GM12878 (cell line): ENCODE measurements at regions not wholly inside any gene's neighbourhood (a gene's known extent, or its start where the extent isn't known, plus 50 kb on each side); places are given as distances from the start of the nearest gene placed in this dataset.

ENCODE experiments used
- ATAC-seq: fragments of 200-7000 bp; cut with Tn5 transposase; 3 replicates; pipeline ENCODE4 v1.9.1; 2020; ENCODE audit warnings: mild to moderate bottlenecking, moderate library complexity
- BruUV-seq: library from RNA; stranded (reverse); fragments of 400-500 nt; replicated peaks from 2 replicates; lab custom pipeline; 2021; lab: Mats Ljungman, UMichigan
- CTCF ChIA-PET: fragments of 300-600 bp; sonication (Branson Sonifier 250); formaldehyde crosslinking; extraction: SDS; loops from one replicate; lab custom pipeline; 2021; ENCODE audit warnings: inconsistent platforms; lab: Yijun Ruan, JAX
- POLR2A ChIA-PET: fragments of 350-600 bp; formaldehyde crosslinking; extraction: SDS; loops from one replicate; lab custom pipeline; 2021; ENCODE audit warnings: inconsistent platforms; lab: Charles Lee
- RAD21 ChIA-PET: fragments of 300-600 bp; sonication (Branson Sonifier 250); formaldehyde crosslinking; loops from one replicate; lab custom pipeline; 2023; ENCODE audit warnings: antibody characterized with exemption; ENCODE audit not compliant: unreplicated experiment; lab: Charles Lee
- SMC1A ChIA-PET: fragments of 300-600 bp; sonication (Branson Sonifier 250); formaldehyde crosslinking; loops from one replicate; lab custom pipeline; 2023; ENCODE audit not compliant: unreplicated experiment, uncharacterized antibody; lab: Charles Lee
- DNase-seq: peaks from one replicate; pipeline ENCODE4 v3.0.0-alpha.2; 2011; ENCODE audit warnings: low read depth, low spot score
- FAIRE-seq: peaks from 3 replicates; lab custom pipeline; 2011; peaks lifted over from hg19 to GRCh38; lab: Jason Lieb, UNC
- H2AFZ ChIP-seq: 2 replicates; pipeline ENCODE4 v1.6.0; 2011; ENCODE audit warnings: low read depth, low read length, control low read depth; ENCODE audit not compliant: control insufficient read depth
- H3K27ac ChIP-seq: 2 replicates; pipeline ENCODE4 v1.5.1; 2011; ENCODE audit warnings: control low read depth; ENCODE audit not compliant: control insufficient read depth, insufficient read depth
- H3K27me3 ChIP-seq, 2 experiments: replicated peaks in 1 of 2; 2 replicates each; pipeline versions ENCODE4 v1.6.0 to v1.6.1; 2011; ENCODE audit warnings: low read length in 1 of 2; ENCODE audit not compliant: control insufficient read depth in 2 of 2, insufficient read depth in 2 of 2
- H3K36me3 ChIP-seq, 2 experiments: 2 replicates each; pipeline ENCODE4 v1.5.1; 2011; ENCODE audit warnings: low read length in 1 of 2; ENCODE audit not compliant: control insufficient read depth in 2 of 2, insufficient read depth in 2 of 2
- H3K4me1 ChIP-seq: 2 replicates; pipeline ENCODE4 v1.6.1; 2011; ENCODE audit warnings: mild to moderate bottlenecking, low read length, moderate library complexity, mixed read lengths; ENCODE audit not compliant: control insufficient read depth, insufficient read depth
- H3K4me2 ChIP-seq: 2 replicates; pipeline ENCODE4 v1.6.0; 2011; ENCODE audit warnings: control low read depth; ENCODE audit not compliant: control insufficient read depth, insufficient read depth
- H3K4me3 ChIP-seq: fragments of 200-600 bp; sonication (generic); 2 replicates; pipeline ENCODE4 v1.5.1; 2016
- H3K79me2 ChIP-seq: 2 replicates; pipeline ENCODE4 v1.6.0; 2011; ENCODE audit warnings: low read length; ENCODE audit not compliant: control insufficient read depth, insufficient read depth
- H3K9ac ChIP-seq: 2 replicates; pipeline ENCODE4 v1.8.0; 2011; ENCODE audit warnings: low read length, control low read depth, mixed read lengths; ENCODE audit not compliant: control insufficient read depth, insufficient read depth
- H3K9me3 ChIP-seq: replicated peaks from 3 replicates; pipeline ENCODE4 v1.5.1; 2011; ENCODE audit warnings: mild to moderate bottlenecking, low read length; ENCODE audit not compliant: control insufficient read depth, insufficient read depth
- H4K20me1 ChIP-seq: 2 replicates; pipeline ENCODE4 v1.6.0; 2011; ENCODE audit not compliant: control insufficient read depth, insufficient read depth
- CHD1 ChIP-seq: IDR thresholded peaks from 2 replicates; pipeline ENCODE4 v1.6.1; 2012; ENCODE audit warnings: low read depth, low read length, improper control_type of control experiment
- EED ChIP-seq: sonication (generic); IDR thresholded peaks from 2 replicates; pipeline ENCODE4 v1.6.1; 2016; ENCODE audit warnings: antibody characterized with exemption, low read depth
- EP300 ChIP-seq, 2 experiments: fragments of 150-350 bp in 1 of 2; IDR thresholded peaks; 2 replicates each; pipeline ENCODE4 v1.6.1; 2011 to 2012; ENCODE audit warnings: low read depth in 2 of 2, low read length in 2 of 2, borderline replicate concordance in 1 of 2, improper control_type of control experiment in 1 of 2, inconsistent platforms in 1 of 2; ENCODE audit not compliant: control insufficient read depth in 1 of 2
- FOXK2 ChIP-seq: fragments of 450-650 bp; IDR thresholded peaks from 2 replicates; pipeline ENCODE4 v1.6.1; 2017; ENCODE audit warnings: mild to moderate bottlenecking, moderate library complexity
- FOXM1 ChIP-seq: IDR thresholded peaks from 2 replicates; pipeline ENCODE4 v1.6.1; 2012; ENCODE audit warnings: low read depth, mild to moderate bottlenecking, inconsistent platforms, low read length, moderate library complexity
- IKZF2 ChIP-seq, 2 experiments: fragments of 450-650 bp; IDR thresholded peaks; 2 replicates each; pipeline ENCODE4 v1.6.1; 2017; ENCODE audit warnings: mild to moderate bottlenecking in 2 of 2, moderate library complexity in 2 of 2
- JUND ChIP-seq: IDR thresholded peaks from 2 replicates; pipeline ENCODE4 v1.6.1; 2012; ENCODE audit warnings: low read depth, mild to moderate bottlenecking, low read length, improper control_type of control experiment, moderate library complexity
- KDM1A ChIP-seq: fragments of 200-600 bp; sonication (generic); IDR thresholded peaks from 2 replicates; pipeline ENCODE4 v1.6.1; 2016; ENCODE audit warnings: borderline replicate concordance
- KLF5 ChIP-seq: fragments of 450-650 bp; IDR thresholded peaks from 2 replicates; pipeline ENCODE4 v1.6.1; 2014; ENCODE audit warnings: mild to moderate bottlenecking; ENCODE audit not compliant: partially characterized antibody
- MEF2A ChIP-seq: IDR thresholded peaks from 2 replicates; pipeline ENCODE4 v1.6.1; 2011; ENCODE audit warnings: low read depth, mild to moderate bottlenecking, low read length, moderate library complexity; ENCODE audit not compliant: insufficient read depth
- MTA2 ChIP-seq: fragments of 450-650 bp; IDR thresholded peaks from 2 replicates; pipeline ENCODE4 v1.6.1; 2016; ENCODE audit warnings: low read depth, mild to moderate bottlenecking, moderate library complexity
- RUNX3 ChIP-seq: IDR thresholded peaks from 2 replicates; pipeline ENCODE4 v1.6.1; 2012; ENCODE audit warnings: low read length, inconsistent platforms
- SIX5 ChIP-seq: IDR thresholded peaks from 2 replicates; pipeline ENCODE4 v1.6.1; 2011; ENCODE audit warnings: mild to moderate bottlenecking, low read depth, low read length, moderate library complexity; ENCODE audit not compliant: severe bottlenecking
- SMAD5 ChIP-seq: IDR thresholded peaks from 2 replicates; pipeline ENCODE4 v1.6.1; 2016; ENCODE audit warnings: antibody characterized with exemption, low read depth
- TBL1XR1 ChIP-seq: IDR thresholded peaks from 2 replicates; pipeline ENCODE4 v1.6.1; 2012; ENCODE audit warnings: low read depth, low read length, improper control_type of control experiment
- ZBED1 ChIP-seq: IDR thresholded peaks from 2 replicates; pipeline ENCODE4 v1.6.1; 2016; ENCODE audit warnings: borderline replicate concordance
- WGBS: methylation state at CpG from one replicate; pipeline ENCODE4 v1.1.6; 2016; ENCODE audit warnings: low lambda C conversion rate; ENCODE audit not compliant: insufficient replicate concordance, insufficient coverage; ENCODE audit errors: missing lambda C conversion rate; 5-methylcytosine and 5-hydroxymethylcytosine counted together
- in situ Hi-C: fragments of 300-500 bp; cut with MboI; formaldehyde crosslinking; loops from 9 replicates; pipeline ENCODE4 v1.14.3; 2018; ENCODE audit warnings: mixed read lengths
- intact Hi-C: fragments of 100-400 bp; cut with micrococcal nuclease; formaldehyde crosslinking; loops from one replicate; pipeline ENCODE4 v1.14.2; 2022; ENCODE audit not compliant: unreplicated experiment
- TF ChIP-seq, protein P1 (sequence below): IDR thresholded peaks from 2 replicates; pipeline ENCODE4 v1.6.1; 2012; ENCODE audit warnings: low read depth, low read length, improper control_type of control experiment
- TF ChIP-seq, protein P2 (sequence below): IDR thresholded peaks from 2 replicates; pipeline ENCODE4 v1.6.1; 2011; ENCODE audit warnings: borderline replicate concordance, low read depth, mild to moderate bottlenecking, moderate library complexity, low read length; ENCODE audit not compliant: insufficient read depth, poor library complexity, severe bottlenecking
- TF ChIP-seq, protein P3 (sequence below): fragments of 450-650 bp; IDR thresholded peaks from 2 replicates; pipeline ENCODE4 v1.6.1; 2018; ENCODE audit warnings: mild to moderate bottlenecking, low read depth, moderate library complexity; ENCODE audit not compliant: partially characterized antibody
- TF ChIP-seq, protein P4 (sequence below): fragments of 450-650 bp; IDR thresholded peaks from 2 replicates; pipeline ENCODE4 v1.6.1; 2014; ENCODE audit warnings: mild to moderate bottlenecking

DNA sequence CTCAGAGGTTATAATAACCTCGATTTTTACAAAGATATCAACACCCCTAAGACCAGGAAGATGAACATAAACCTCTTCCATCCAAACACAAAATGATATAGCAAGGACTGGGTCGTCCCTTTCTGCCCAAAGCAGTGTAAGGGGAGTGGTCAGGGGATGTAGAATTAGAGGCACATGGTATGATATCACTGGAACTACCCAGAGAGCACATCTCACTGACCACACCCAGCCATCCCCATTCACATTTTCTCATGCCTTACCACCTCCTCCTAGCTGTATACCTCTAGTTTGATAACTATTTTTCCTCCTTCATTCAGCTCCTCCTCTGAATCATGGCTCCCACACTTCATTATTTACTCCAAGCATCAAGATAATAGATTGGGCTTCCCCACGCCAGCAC lies 152.6 kb downstream of the COPS8 start:
- ChIA-PET CTCF (no interaction called here), SMC1A (no interaction called here), POLR2A (no interaction called here), RAD21 (no interaction called here)
- H3K79me2 ChIP-seq: no peaks in the 10 kb centered on the region
- H3K4me2 ChIP-seq: no peak overlapping the region
- WGBS: 19% methylated on average over 3 of the region's 3 CpGs
- BruUV-seq: no TSS peak
- no peak for DNase-seq
- no peaks in the 10 kb centered on the region for H3K36me3 ChIP-seq
- H4K20me1 ChIP-seq: no peaks in the 10 kb centered on the region
- H3K9me3 ChIP-seq: no peaks in the 10 kb centered on the region; the same call in 1 of the 3 replicates
- ATAC-seq: no peak
- no peaks in the 10 kb centered on the region for H3K4me1 ChIP-seq
- TF ChIP-seq MEF2A: no peak
- no peak for TF ChIP-seq EP300 (IDR thresholded peaks at IDR 0.05; ENCODE audit: borderline replicate concordance in 1 of 2, control insufficient read depth in 1 of 2, low read depth in 2 of 2, low read length in 2 of 2)
- no peak for TF ChIP-seq CHD1
- TF ChIP-seq ZBED1: no peak
- TF ChIP-seq, protein P1, sequence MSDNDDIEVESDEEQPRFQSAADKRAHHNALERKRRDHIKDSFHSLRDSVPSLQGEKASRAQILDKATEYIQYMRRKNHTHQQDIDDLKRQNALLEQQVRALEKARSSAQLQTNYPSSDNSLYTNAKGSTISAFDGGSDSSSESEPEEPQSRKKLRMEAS: no peak
- TF ChIP-seq SMAD5: no peak
- no peak for TF ChIP-seq RUNX3
- no peak for TF ChIP-seq KDM1A
- TF ChIP-seq, protein P2, sequence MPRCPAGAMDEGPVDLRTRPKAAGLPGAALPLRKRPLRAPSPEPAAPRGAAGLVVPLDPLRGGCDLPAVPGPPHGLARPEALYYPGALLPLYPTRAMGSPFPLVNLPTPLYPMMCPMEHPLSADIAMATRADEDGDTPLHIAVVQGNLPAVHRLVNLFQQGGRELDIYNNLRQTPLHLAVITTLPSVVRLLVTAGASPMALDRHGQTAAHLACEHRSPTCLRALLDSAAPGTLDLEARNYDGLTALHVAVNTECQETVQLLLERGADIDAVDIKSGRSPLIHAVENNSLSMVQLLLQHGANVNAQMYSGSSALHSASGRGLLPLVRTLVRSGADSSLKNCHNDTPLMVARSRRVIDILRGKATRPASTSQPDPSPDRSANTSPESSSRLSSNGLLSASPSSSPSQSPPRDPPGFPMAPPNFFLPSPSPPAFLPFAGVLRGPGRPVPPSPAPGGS: no peak
- TF ChIP-seq SIX5: no peak
- no peak for TF ChIP-seq TBL1XR1
- TF ChIP-seq FOXK2: no peak
- TF ChIP-seq, protein P3, sequence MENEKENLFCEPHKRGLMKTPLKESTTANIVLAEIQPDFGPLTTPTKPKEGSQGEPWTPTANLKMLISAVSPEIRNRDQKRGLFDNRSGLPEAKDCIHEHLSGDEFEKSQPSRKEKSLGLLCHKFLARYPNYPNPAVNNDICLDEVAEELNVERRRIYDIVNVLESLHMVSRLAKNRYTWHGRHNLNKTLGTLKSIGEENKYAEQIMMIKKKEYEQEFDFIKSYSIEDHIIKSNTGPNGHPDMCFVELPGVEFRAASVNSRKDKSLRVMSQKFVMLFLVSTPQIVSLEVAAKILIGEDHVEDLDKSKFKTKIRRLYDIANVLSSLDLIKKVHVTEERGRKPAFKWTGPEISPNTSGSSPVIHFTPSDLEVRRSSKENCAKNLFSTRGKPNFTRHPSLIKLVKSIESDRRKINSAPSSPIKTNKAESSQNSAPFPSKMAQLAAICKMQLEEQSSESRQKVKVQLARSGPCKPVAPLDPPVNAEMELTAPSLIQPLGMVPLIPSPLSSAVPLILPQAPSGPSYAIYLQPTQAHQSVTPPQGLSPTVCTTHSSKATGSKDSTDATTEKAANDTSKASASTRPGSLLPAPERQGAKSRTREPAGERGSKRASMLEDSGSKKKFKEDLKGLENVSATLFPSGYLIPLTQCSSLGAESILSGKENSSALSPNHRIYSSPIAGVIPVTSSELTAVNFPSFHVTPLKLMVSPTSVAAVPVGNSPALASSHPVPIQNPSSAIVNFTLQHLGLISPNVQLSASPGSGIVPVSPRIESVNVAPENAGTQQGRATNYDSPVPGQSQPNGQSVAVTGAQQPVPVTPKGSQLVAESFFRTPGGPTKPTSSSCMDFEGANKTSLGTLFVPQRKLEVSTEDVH: no peak
- TF ChIP-seq KLF5: no peak
- TF ChIP-seq, protein P4, sequence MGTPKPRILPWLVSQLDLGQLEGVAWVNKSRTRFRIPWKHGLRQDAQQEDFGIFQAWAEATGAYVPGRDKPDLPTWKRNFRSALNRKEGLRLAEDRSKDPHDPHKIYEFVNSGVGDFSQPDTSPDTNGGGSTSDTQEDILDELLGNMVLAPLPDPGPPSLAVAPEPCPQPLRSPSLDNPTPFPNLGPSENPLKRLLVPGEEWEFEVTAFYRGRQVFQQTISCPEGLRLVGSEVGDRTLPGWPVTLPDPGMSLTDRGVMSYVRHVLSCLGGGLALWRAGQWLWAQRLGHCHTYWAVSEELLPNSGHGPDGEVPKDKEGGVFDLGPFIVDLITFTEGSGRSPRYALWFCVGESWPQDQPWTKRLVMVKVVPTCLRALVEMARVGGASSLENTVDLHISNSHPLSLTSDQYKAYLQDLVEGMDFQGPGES: no peak
- no peak for TF ChIP-seq EED
- no peak for TF ChIP-seq MTA2
- TF ChIP-seq IKZF2 (IDR thresholded peaks at IDR 0.05): no peak
- TF ChIP-seq FOXM1: no peak
- TF ChIP-seq JUND: no peak
- no peak overlapping the region for H3K27ac ChIP-seq
- H3K27me3 ChIP-seq: no peaks in the 10 kb centered on the region; a peak in 1 of 4 replicates
- H3K4me3 ChIP-seq: no peak overlapping the region
- H2AFZ ChIP-seq: no peak overlapping the region
- no peak for FAIRE-seq
- intact Hi-C loops: no loop called here
- in situ Hi-C loops: no loop called here
- H3K9ac ChIP-seq: no peak overlapping the region
